GM21576 (cell line): ENCODE measurements at regions not wholly inside any gene's neighbourhood (a gene's known extent, or its start where the extent isn't known, plus 50 kb on each side); places are given as distances from the start of the nearest gene placed in this dataset.

Experiments
- ATAC-seq: cut with Tn5 transposase; IDR thresholded peaks from one replicate; pipeline ENCODE4 v1.9.1; 2021; ENCODE audit warnings: mild to moderate bottlenecking, moderate library complexity; ENCODE audit not compliant: unreplicated experiment

DNA sequence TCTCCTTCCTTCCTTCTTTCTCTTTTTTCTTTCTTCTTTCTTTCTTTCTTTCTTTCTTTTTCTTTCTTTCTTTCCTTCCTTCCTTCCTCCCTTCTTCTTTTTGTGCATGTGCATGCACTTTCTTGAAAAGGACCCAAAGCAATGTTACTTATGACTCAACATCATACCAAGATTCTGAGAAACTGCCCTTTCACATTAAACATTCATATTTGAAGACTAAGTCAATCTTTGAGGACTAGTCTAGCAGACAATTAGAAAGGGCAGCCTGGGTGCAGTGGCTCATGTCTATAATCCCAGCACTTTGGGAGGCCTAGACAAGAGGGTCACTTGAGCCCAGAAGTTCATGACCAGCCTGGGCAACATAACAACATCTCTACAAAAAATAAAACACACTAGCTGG is 212.8 kb upstream of the KITLG start:
- no peak for ATAC-seq

- ATAC-seq: no peak
Measured at GRCh38 chr12:88790231-88790630, 210.0 kb upstream of the KITLG start.

GRCh38 chr12:88784166-88784565 is 203.9 kb upstream of the KITLG start:
- no peak for ATAC-seq

- ATAC-seq: no peak
Measured at GRCh38 chr12:88782351-88782750, 202.1 kb upstream of the KITLG start.

- no peak for ATAC-seq
Measured at GRCh38 chr12:88781909-88782308, 201.6 kb upstream of the KITLG start.

DNA sequence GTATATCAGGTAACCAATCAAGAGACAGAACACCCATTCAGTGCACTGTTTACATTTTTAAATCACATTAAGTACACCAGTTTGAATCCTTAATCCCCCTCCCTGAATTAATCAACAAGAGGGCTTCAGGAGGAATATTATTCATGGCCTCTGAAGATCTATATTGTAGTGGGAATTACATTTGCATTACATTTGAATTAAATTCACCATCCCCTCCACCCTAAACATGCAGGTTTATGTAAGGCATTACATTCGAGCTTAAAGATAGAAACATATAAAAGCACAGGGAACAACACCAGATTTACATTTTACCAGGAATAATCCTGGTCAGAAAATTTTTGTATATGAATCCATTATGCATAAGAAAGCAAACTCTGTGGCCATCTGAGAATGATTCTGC is 197.8 kb upstream of the KITLG start:
- ATAC-seq: no peak

GRCh38 chr12:88775742-88776151 is 195.5 kb upstream of the KITLG start:
- no peak for ATAC-seq

DNA sequence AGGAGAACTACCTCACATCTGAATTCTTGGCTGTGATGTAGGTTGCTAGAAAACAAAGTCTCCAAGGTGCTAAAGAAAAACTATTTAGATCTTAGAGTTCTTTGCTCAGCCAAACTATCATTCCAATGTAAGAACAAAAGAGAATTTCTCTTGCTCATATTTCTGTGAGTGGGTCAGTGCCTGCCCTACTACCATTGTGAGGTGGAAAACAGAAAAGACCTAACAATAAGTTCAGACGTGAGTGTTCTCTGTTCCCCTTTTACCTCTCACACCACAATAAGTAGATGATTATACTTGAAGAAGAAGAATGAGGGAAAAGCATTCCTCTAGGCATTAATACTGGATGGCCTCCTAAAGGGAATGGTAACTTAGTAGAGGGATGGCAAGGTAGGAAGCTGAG is 187.4 kb upstream of the KITLG start:
- no peak for ATAC-seq

DNA sequence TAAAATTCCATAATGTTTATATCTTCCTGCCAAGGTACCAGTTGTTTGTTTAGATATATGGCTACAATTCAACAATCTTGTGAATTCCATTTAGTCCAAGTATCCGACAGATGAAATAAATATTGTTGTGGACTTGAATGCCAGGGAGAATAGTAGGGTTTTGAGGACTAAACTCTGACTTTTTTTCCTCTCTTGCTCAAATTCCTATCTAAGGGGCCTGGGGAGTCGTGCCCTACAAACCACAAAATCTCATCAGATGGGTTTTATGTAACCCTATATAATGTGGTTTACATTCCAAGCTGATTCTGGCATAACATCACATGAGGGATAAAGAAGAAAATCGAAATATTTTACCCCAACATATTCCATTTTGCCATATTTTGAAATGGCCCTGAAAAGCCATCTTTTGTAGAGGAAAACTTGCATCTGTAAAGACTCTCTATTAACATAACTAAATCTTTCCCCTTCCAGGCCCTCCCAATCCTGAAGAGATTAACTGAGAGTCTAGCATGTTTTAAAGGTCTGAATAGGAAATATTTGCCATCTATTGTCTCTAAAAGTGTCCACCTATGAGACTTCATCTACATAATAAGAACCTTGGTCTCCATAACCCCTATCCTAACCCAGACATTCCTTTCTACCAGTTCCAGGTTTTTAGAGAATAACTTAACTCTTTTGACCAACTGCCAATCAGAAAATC is 184.7 kb upstream of the KITLG start:
- ATAC-seq: no peak

- ATAC-seq: no peak
Measured at GRCh38 chr12:88763536-88764100, 183.3 kb upstream of the KITLG start.

DNA sequence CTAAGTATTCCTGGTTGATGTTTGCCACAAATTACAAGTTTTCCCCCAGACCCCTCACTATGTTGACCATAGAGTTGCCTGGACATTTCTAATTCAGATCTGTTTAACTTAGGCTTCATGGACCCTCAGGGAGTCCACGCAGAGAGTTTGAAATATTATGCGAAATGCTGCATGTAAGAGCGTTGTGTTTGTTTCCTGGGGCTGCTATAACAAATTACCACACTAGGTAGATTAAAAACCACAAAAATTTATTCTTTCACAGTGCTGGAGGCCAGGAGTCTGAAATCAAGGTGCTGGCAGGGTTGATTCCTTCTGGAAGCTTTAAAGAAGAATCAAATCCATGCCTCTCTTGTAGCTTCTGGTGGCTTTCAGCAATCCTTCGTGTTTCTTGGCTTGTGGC is 177.9 kb upstream of the KITLG start:
- no peak for ATAC-seq

- no peak for ATAC-seq
Measured at GRCh38 chr12:88756917-88757316, 176.6 kb upstream of the KITLG start.

GRCh38 chr12:88756153-88756552 is 175.9 kb upstream of the KITLG start:
- ATAC-seq: no peak

- no peak for ATAC-seq
Measured at GRCh38 chr12:88753707-88754106, 173.4 kb upstream of the KITLG start.

DNA sequence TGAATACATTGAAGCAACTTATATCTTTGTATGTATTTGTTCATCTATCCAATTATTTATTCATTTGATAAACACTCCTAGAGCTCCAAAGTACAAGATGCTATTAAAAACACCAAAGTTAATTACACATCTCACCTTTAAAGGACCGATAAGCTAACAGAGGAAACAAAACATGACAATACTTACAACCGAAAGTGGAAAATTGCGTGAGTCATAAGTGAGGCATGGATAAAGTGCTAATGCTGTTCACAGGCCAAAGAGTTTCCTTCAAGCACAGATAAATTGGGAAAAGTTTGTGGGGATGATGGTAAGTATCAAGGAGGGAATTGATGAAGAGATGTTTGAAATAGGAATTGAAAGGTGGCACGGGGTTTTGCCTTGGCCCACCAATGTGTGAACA is 172.8 kb upstream of the KITLG start:
- no peak for ATAC-seq

DNA sequence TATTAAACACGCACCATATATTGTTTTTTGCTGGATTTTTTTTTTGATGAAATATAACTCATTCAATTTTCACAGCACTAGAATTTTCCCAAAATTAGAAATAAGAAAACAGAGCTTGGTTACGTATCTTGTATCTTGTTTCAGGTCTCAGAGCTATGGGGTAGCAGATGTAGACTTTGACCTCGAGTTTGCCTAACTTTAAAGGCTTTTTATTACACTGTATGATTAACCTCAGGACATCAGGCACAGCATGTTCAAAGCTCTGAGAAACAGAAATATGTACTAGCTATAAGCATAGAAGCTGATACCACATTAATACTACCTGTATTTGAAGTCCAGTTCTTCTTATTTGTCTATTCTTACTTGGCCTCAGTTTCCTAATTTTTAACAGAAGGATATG is 171.9 kb upstream of the KITLG start:
- ATAC-seq: no peak

GRCh38 chr12:88750867-88751543 is 170.7 kb upstream of the KITLG start:
- no peak for ATAC-seq

- ATAC-seq: no peak
Measured at GRCh38 chr12:88746386-88746785, 166.1 kb upstream of the KITLG start.

DNA sequence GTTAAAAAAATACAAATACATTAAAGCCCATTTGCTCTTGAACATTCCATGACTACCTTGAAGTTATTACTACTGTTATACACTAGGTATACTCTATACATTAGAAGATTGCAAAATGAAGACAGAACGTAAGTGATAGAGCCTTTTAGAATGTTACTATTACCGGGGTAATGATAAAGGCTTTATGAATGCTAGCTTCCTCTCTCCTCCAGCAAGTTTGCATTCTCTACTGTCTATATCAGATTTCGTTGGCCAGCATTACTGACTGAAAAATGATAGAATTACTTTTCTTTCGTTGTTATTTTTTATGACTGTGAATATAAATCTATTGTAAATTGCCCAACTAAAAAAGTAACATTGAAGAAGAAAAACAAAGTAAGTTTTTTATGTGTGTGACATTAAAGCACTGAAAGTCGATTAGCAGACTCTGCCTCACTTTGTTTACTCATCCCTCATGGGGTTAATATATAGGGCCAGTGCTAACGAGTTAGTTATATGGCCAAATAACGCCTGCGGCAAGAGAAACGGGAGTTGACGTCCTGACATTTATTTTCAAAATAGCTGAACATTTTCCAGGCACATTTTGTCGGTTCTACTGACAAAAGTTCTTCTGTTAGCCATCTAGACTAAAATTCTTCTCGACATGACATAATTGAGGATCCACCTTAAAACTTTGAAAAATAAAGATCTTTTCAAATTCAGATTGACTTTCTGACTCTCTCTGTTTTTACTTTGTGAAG is 163.8 kb upstream of the KITLG start:
- no peak for ATAC-seq

GRCh38 chr12:88737838-88738472 is 157.7 kb upstream of the KITLG start:
- ATAC-seq: no peak

DNA sequence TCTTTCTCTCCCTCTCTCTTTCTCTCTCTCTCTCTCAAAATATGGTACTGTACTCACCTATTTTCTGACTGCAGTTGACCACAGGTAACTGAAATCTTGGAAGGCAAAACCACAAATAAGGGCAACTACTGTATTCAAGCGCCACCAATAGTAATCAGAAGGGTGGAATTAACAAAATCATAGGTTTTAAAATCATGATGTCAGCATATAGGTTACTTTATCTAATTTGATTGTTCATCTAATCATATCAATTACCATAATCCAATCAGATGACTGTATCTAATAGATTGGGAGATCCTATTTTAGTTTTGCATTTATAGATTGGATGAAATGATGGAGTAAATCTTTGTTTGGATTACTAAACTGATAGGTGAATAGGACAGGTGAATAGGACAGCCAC is 155.8 kb upstream of the KITLG start:
- no peak for ATAC-seq
